Neural cell (in vitro differentiated cells): ENCODE measurements at regions not wholly inside any gene's neighbourhood (a gene's known extent, or its start where the extent isn't known, plus 50 kb on each side); places are given as distances from the start of the nearest gene placed in this dataset.

Experiments used
- CTCF ChIP-seq: fragments of 450-650 bp; IDR thresholded peaks from 2 replicates; pipeline ENCODE4 v1.5.1; 2014; ENCODE audit warnings: antibody characterized with exemption, mild to moderate bottlenecking, moderate library complexity; ENCODE audit not compliant: poor library complexity, severe bottlenecking
- EZH2 ChIP-seq: fragments of 200-600, 300-800 bp; shearing (Covaris generic), sonication (generic); IDR thresholded peaks from 2 replicates; pipeline ENCODE4 v1.6.1; 2014; ENCODE audit warnings: antibody characterized with exemption, low read length, borderline replicate concordance, mild to moderate bottlenecking; ENCODE audit not compliant: insufficient read depth, poor library complexity, severe bottlenecking
- POLR2AphosphoS5 ChIP-seq: IDR thresholded peaks from 2 replicates; pipeline ENCODE4 v1.6.1; 2012
- RAD21 ChIP-seq: fragments of 450-650 bp; conservative IDR thresholded peaks from 2 replicates; pipeline ENCODE4 v1.6.1; 2014; ENCODE audit warnings: antibody characterized with exemption, mild to moderate bottlenecking, moderate library complexity

DNA sequence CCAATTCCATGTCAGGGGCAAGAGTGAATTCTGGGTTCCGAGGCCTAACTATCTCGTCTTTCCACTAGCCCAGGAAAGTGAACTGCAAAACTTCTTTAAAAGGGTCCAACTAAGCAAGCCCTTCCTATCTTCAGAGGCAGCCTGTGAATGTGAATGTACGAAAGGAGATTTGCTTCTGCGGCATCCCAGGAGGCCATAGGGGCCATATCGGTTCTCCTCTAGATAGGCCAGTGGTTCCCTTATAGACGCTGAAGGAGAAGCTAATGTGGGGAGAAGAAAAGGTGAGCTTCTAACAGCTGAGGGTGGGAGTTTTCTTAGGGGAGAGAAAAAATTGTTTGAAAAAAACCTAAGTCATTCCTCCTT lies 128.0 kb upstream of the C1orf174 start:
- TF ChIP-seq CTCF: no peak
- no peak for TF ChIP-seq POLR2AphosphoS5
- no peak for TF ChIP-seq RAD21
- no peak for TF ChIP-seq EZH2
